Glutamatergic neuron (in vitro differentiated cells): ENCODE measurements at regions not wholly inside any gene's neighbourhood (a gene's known extent, or its start where the extent isn't known, plus 50 kb on each side); places are given as distances from the start of the nearest gene placed in this dataset.

Experiments
- DNase-seq: peaks from one replicate; pipeline ENCODE4 v3.0.0; 2022
- H3K27ac Mint-ChIP-seq: one replicate; pipeline ENCODE4 v1.8.0; 2020; ENCODE audit warnings: mild to moderate bottlenecking, mixed read lengths, inconsistent platforms; ENCODE audit not compliant: unreplicated experiment
- H3K27me3 Mint-ChIP-seq: one replicate; pipeline ENCODE4 v1.8.0; 2020; ENCODE audit warnings: mild to moderate bottlenecking, moderate library complexity, mixed read lengths, inconsistent platforms; ENCODE audit not compliant: unreplicated experiment
- H3K36me3 Mint-ChIP-seq: one replicate; pipeline ENCODE4 v1.8.0; 2020; ENCODE audit warnings: mild to moderate bottlenecking, mixed read lengths, inconsistent platforms; ENCODE audit not compliant: unreplicated experiment
- H3K4me1 Mint-ChIP-seq: one replicate; pipeline ENCODE4 v1.8.0; 2020; ENCODE audit warnings: mild to moderate bottlenecking, low read depth, mixed read lengths, inconsistent platforms; ENCODE audit not compliant: unreplicated experiment
- H3K4me3 Mint-ChIP-seq: one replicate; pipeline ENCODE4 v1.8.0; 2020; ENCODE audit warnings: mild to moderate bottlenecking, mixed read lengths, inconsistent platforms; ENCODE audit not compliant: unreplicated experiment
- H3K9me3 Mint-ChIP-seq: one replicate; pipeline ENCODE4 v1.8.0; 2020; ENCODE audit warnings: mild to moderate bottlenecking, moderate library complexity, mixed read lengths, inconsistent platforms; ENCODE audit not compliant: unreplicated experiment
- CTCF ChIP-seq: fragments of 200-600 bp; sonication (generic); IDR thresholded peaks from one replicate; pipeline ENCODE4 v1.5.0; 2021; ENCODE audit not compliant: partially characterized antibody, unreplicated experiment

DNA sequence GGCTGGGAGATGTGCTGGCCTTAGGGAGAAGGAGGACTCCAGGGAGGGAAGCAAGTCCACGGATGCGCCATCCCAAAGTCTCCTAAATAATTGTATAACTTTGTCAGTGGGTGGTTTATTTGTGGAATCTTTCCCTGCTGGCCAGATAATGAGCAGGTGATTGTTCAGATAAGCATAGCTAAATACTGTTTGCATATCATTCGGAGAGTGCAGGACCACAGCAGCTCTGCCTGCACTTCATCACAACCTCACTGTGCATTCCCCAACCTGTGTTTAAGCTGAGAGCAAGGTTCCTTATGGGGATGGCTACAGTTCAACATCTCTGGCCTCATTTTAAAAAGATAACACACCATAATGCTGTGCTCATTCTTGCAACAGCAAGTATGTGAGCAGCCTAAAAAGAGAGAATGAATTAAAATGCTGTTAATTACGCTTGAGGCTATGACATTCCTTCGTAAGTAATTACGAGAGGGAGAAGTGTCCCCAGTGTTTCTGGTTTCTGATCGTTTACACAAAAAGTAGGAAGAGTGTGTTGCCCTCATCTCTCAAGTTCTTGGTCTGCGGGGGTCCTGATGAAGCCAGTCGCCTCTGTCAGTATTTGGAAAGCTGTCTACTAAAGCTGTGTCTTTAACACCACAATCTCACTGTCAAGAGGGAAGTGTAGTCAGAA is 272.0 kb upstream of the RORA start:
- Mint-ChIP-seq H3K36me3 (peaks cover 4% of the 10 kb centered on the region), H3K4me1 (no peaks in the 10 kb centered on the region), H3K4me3 (no peak overlapping the region), H3K27me3 (no peaks in the 10 kb centered on the region), H3K9me3 (no peaks in the 10 kb centered on the region), H3K27ac (no peak overlapping the region)
- TF ChIP-seq CTCF, result no peak
- DNase-seq, result no peak

- peaks cover 4% of the 10 kb centered on the region for H3K36me3 Mint-ChIP-seq
- H3K4me3 Mint-ChIP-seq, result no peak overlapping the region
- no peak overlapping the region for H3K27ac Mint-ChIP-seq
- no peak for TF ChIP-seq CTCF
- H3K9me3 Mint-ChIP-seq, result no peaks in the 10 kb centered on the region
- H3K4me1 Mint-ChIP-seq, result no peaks in the 10 kb centered on the region
- DNase-seq, result no peak
- no peaks in the 10 kb centered on the region for H3K27me3 Mint-ChIP-seq
Observed at GRCh38 chr15:61500523-61500922, 271.4 kb upstream of the RORA start.

DNA sequence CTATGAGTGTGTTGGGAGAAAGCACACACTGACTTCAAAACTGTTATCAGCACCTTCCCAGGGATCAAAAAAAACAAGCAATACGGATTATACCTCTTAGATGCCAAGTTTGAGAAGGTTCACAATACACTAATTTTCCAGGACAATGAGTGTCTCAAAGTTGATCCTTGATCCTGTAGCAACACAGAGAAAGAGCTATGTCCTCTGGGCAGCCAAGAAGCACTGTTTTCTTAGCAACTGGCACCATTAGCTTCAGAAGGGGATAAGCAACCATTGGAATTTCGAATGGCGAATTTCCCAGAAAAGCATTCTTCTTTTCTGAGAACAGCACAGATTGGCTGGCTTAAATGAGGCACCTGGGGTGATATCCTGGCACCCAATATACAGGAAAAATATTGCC is 270.3 kb upstream of the RORA start:
- Mint-ChIP-seq H3K4me3 (no peak overlapping the region), H3K4me1 (no peaks in the 10 kb centered on the region), H3K9me3 (no peaks in the 10 kb centered on the region), H3K36me3 (peaks cover 1% of the 10 kb centered on the region), H3K27me3 (no peaks in the 10 kb centered on the region), H3K27ac (no peak overlapping the region)
- TF ChIP-seq CTCF, result no peak
- DNase-seq, result no peak

- Mint-ChIP-seq H3K27me3 (peaks cover 4% of the 10 kb centered on the region), H3K4me1 (no peaks in the 10 kb centered on the region), H3K9me3 (no peaks in the 10 kb centered on the region), H3K36me3 (peaks cover 3% of the 10 kb centered on the region), H3K27ac (no peak overlapping the region), H3K4me3 (no peak overlapping the region)
- no peak for TF ChIP-seq CTCF
- no peak for DNase-seq
Observed at GRCh38 chr15:61489571-61489970, 260.5 kb upstream of the RORA start.

GRCh38 chr15:61483599-61483998 is 254.5 kb upstream of the RORA start:
- peaks cover 8% of the 10 kb centered on the region for H3K4me1 Mint-ChIP-seq
- no peaks in the 10 kb centered on the region for H3K9me3 Mint-ChIP-seq
- DNase-seq, result no peak
- no peak overlapping the region for H3K27ac Mint-ChIP-seq
- no peaks in the 10 kb centered on the region for H3K27me3 Mint-ChIP-seq
- TF ChIP-seq CTCF, result no peak
- peaks cover 3% of the 10 kb centered on the region for H3K36me3 Mint-ChIP-seq
- H3K4me3 Mint-ChIP-seq, result no peak overlapping the region
